ENCODE measurements at regions not wholly inside any gene's neighbourhood (a gene's known extent, or its start where the extent isn't known, plus 50 kb on each side); places are given as distances from the start of the nearest gene placed in this dataset.

DNA sequence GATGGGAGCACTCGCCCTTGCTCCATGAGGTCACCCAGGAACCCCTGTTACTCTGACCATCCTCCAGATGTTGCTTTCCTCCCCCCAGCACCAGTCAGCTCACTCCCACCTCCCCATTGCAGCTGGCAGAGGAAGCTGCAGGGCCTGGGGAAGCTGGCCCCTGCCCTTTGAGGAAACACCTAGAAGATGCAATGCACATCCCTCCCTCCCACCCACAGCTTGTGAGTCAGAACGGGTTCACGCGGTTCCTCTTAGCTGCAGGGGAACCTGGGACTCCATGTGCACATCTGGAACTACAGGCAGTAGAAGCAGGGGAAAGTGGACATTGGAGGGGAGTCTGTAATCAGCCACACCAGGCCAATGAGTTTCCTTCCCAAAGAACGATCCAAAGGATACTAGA lies 96.9 kb downstream of the KATNIP start:
- TF ChIP-seq, protein P1, sequence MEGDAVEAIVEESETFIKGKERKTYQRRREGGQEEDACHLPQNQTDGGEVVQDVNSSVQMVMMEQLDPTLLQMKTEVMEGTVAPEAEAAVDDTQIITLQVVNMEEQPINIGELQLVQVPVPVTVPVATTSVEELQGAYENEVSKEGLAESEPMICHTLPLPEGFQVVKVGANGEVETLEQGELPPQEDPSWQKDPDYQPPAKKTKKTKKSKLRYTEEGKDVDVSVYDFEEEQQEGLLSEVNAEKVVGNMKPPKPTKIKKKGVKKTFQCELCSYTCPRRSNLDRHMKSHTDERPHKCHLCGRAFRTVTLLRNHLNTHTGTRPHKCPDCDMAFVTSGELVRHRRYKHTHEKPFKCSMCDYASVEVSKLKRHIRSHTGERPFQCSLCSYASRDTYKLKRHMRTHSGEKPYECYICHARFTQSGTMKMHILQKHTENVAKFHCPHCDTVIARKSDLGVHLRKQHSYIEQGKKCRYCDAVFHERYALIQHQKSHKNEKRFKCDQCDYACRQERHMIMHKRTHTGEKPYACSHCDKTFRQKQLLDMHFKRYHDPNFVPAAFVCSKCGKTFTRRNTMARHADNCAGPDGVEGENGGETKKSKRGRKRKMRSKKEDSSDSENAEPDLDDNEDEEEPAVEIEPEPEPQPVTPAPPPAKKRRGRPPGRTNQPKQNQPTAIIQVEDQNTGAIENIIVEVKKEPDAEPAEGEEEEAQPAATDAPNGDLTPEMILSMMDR (IDR thresholded peaks at IDR 0.05; ENCODE audit: insufficient read depth, low read length): no peak
- TF ChIP-seq POLR2AphosphoS5 (IDR thresholded peaks at IDR 0.05; ENCODE audit: low read depth): no peak
- TF ChIP-seq, protein P2, sequence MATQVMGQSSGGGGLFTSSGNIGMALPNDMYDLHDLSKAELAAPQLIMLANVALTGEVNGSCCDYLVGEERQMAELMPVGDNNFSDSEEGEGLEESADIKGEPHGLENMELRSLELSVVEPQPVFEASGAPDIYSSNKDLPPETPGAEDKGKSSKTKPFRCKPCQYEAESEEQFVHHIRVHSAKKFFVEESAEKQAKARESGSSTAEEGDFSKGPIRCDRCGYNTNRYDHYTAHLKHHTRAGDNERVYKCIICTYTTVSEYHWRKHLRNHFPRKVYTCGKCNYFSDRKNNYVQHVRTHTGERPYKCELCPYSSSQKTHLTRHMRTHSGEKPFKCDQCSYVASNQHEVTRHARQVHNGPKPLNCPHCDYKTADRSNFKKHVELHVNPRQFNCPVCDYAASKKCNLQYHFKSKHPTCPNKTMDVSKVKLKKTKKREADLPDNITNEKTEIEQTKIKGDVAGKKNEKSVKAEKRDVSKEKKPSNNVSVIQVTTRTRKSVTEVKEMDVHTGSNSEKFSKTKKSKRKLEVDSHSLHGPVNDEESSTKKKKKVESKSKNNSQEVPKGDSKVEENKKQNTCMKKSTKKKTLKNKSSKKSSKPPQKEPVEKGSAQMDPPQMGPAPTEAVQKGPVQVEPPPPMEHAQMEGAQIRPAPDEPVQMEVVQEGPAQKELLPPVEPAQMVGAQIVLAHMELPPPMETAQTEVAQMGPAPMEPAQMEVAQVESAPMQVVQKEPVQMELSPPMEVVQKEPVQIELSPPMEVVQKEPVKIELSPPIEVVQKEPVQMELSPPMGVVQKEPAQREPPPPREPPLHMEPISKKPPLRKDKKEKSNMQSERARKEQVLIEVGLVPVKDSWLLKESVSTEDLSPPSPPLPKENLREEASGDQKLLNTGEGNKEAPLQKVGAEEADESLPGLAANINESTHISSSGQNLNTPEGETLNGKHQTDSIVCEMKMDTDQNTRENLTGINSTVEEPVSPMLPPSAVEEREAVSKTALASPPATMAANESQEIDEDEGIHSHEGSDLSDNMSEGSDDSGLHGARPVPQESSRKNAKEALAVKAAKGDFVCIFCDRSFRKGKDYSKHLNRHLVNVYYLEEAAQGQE (IDR thresholded peaks at IDR 0.05; ENCODE audit: insufficient replicate concordance, low read depth): no peak

Measured in HL-60 (cell line).